DND-41 (cell line): ENCODE measurements at regions not wholly inside any gene's neighbourhood (a gene's known extent, or its start where the extent isn't known, plus 50 kb on each side); places are given as distances from the start of the nearest gene placed in this dataset.

ENCODE experiments used
- EZH2 ChIP-seq: IDR thresholded peaks from 3 replicates; pipeline ENCODE4 v1.6.1; 2012; ENCODE audit warnings: borderline replicate concordance, low read depth, mild to moderate bottlenecking, moderate library complexity, low read length, inconsistent platforms; ENCODE audit not compliant: severe bottlenecking
- TF ChIP-seq, protein P1 (sequence below): IDR thresholded peaks from 2 replicates; pipeline ENCODE4 v1.5.1; 2012; ENCODE audit warnings: borderline replicate concordance, low read length, moderate library complexity, mild to moderate bottlenecking; ENCODE audit not compliant: poor library complexity, severe bottlenecking; ENCODE audit errors: extremely low read depth

DNA sequence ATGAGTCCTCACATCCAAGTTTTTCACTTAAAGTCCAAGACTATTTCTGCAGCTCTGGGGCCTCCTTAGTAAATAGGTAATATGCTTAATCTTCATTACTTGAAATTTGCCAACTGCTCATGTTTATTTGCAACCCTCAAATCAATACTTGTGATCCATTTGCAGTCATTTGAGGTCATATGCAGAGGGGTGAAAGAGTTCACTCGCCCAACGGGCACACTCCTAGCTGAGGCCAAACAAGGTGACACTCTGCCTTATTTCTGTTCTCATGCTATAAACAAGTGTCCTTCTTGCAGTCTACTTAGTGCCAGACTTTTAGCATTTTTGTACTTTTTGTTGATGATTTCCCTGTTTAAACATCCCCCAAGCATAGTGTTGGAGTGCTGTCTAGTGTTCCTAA, 409.9 kb downstream of the AEBP2 start:
- TF ChIP-seq, protein P1, sequence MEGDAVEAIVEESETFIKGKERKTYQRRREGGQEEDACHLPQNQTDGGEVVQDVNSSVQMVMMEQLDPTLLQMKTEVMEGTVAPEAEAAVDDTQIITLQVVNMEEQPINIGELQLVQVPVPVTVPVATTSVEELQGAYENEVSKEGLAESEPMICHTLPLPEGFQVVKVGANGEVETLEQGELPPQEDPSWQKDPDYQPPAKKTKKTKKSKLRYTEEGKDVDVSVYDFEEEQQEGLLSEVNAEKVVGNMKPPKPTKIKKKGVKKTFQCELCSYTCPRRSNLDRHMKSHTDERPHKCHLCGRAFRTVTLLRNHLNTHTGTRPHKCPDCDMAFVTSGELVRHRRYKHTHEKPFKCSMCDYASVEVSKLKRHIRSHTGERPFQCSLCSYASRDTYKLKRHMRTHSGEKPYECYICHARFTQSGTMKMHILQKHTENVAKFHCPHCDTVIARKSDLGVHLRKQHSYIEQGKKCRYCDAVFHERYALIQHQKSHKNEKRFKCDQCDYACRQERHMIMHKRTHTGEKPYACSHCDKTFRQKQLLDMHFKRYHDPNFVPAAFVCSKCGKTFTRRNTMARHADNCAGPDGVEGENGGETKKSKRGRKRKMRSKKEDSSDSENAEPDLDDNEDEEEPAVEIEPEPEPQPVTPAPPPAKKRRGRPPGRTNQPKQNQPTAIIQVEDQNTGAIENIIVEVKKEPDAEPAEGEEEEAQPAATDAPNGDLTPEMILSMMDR: no peak
- no peak for TF ChIP-seq EZH2
